Endothelial cell of umbilical vein (primary cell): ENCODE measurements at regions not wholly inside any gene's neighbourhood (a gene's known extent, or its start where the extent isn't known, plus 50 kb on each side); places are given as distances from the start of the nearest gene placed in this dataset.

Source experiments
- BruUV-seq: library from RNA; stranded (reverse); fragments of 400-500 nt; replicated peaks from 2 replicates; lab custom pipeline; 2021; lab: Mats Ljungman, UMichigan
- CTCF ChIA-PET: fragments of 300-600, 350-600 bp; sonication (Branson Sonifier 250); formaldehyde crosslinking; loops from one replicate; lab custom pipeline; 2021; ENCODE audit warnings: antibody characterized with exemption, inconsistent platforms; lab: Charles Lee
- POLR2A ChIA-PET: fragments of 300-600, 350-600 bp; sonication (Branson Sonifier 250); formaldehyde crosslinking; loops from one replicate; lab custom pipeline; 2021; ENCODE audit warnings: antibody characterized with exemption, inconsistent platforms; lab: Charles Lee
- DNase-seq: peaks from one replicate; pipeline ENCODE4 v3.0.0-alpha.2; 2011; ENCODE audit warnings: low read depth, low spot score
- FAIRE-seq: peaks from 2 replicates; lab custom pipeline; 2011; peaks lifted over from hg19 to GRCh38; lab: Jason Lieb, UNC
- H2AFZ ChIP-seq: 2 replicates; pipeline ENCODE4 v1.6.0; 2012; ENCODE audit warnings: low read depth, low read length, control low read depth, inconsistent platforms
- H3K27ac ChIP-seq: 2 replicates; pipeline ENCODE4 v1.5.1; 2011; ENCODE audit warnings: low read depth, mild to moderate bottlenecking, control low read depth, low read length, moderate library complexity; ENCODE audit not compliant: insufficient read depth
- H3K27me3 ChIP-seq, 2 experiments: 2 replicates each; pipeline versions ENCODE4 v1.6.0 to v1.6.1; 2011; ENCODE audit warnings: low read length in 2 of 2, mixed read lengths in 1 of 2; ENCODE audit not compliant: control insufficient read depth in 2 of 2, insufficient read depth in 2 of 2
- H3K36me3 ChIP-seq, 2 experiments: 2 replicates in 1 of 2; 3 replicates in 1 of 2; pipeline ENCODE4 v1.5.1; 2011; ENCODE audit warnings: low read length in 2 of 2, mild to moderate bottlenecking in 1 of 2, moderate library complexity in 1 of 2; ENCODE audit not compliant: control insufficient read depth in 2 of 2, insufficient read depth in 2 of 2; ENCODE audit errors: extremely low read depth in 1 of 2
- H3K4me1 ChIP-seq: 3 replicates; pipeline ENCODE4 v1.5.1; 2011; ENCODE audit warnings: mild to moderate bottlenecking, low read length; ENCODE audit not compliant: control insufficient read depth, insufficient read depth; ENCODE audit errors: extremely low read depth
- H3K4me2 ChIP-seq: 2 replicates; pipeline ENCODE4 v1.6.1; 2011; ENCODE audit warnings: low read length, control low read depth, mixed read lengths; ENCODE audit not compliant: insufficient read depth
- H3K4me3 ChIP-seq, 3 experiments: fragments of 200-600 bp in 1 of 3; sonication (generic), shearing (Covaris generic) in 1 of 3; replicated peaks in 1 of 3; 2 replicates each; pipeline ENCODE4 v1.5.1; 2011 to 2016; ENCODE audit warnings: control low read depth in 3 of 3, low read length in 3 of 3, mild to moderate bottlenecking in 2 of 3, inconsistent platforms in 1 of 3, low read depth in 1 of 3, moderate library complexity in 1 of 3; ENCODE audit not compliant: insufficient read depth in 1 of 3
- H3K79me2 ChIP-seq: 2 replicates; pipeline ENCODE4 v1.6.0; 2012; ENCODE audit warnings: low read length, inconsistent platforms; ENCODE audit not compliant: control insufficient read depth, insufficient read depth
- H3K9ac ChIP-seq: replicated peaks from 2 replicates; pipeline ENCODE3; 2011; ENCODE audit warnings: low read length, control low read depth; ENCODE audit not compliant: insufficient read depth; ENCODE audit errors: extremely low read depth
- H3K9me1 ChIP-seq: replicated peaks from 3 replicates; pipeline ENCODE4 v1.6.0; 2011; ENCODE audit warnings: mild to moderate bottlenecking, low read length; ENCODE audit not compliant: control insufficient read depth, insufficient read depth; ENCODE audit errors: extremely low read depth
- H3K9me3 ChIP-seq: replicated peaks from 2 replicates; pipeline ENCODE4 v1.5.1; 2012; ENCODE audit warnings: low read length, inconsistent platforms; ENCODE audit not compliant: control insufficient read depth, insufficient read depth
- H4K20me1 ChIP-seq: replicated peaks from 2 replicates; pipeline ENCODE3; 2011; ENCODE audit warnings: mild to moderate bottlenecking, low read length; ENCODE audit not compliant: control insufficient read depth, insufficient read depth; ENCODE audit errors: extremely low read depth
- EZH2 ChIP-seq: IDR thresholded peaks from 2 replicates; pipeline ENCODE4 v1.6.1; 2012; ENCODE audit warnings: borderline replicate concordance, low read depth, mild to moderate bottlenecking, moderate library complexity, low read length, inconsistent platforms; ENCODE audit not compliant: severe bottlenecking
- FOS ChIP-seq: IDR thresholded peaks from 2 replicates; pipeline ENCODE4 v1.6.1; 2011; ENCODE audit warnings: mild to moderate bottlenecking, low read length, moderate library complexity, borderline replicate concordance; ENCODE audit not compliant: insufficient read depth
- GATA2 ChIP-seq: IDR thresholded peaks from 2 replicates; pipeline ENCODE4 v1.7.0; 2011; ENCODE audit warnings: low read depth, mild to moderate bottlenecking, moderate library complexity, mixed read lengths, low read length; ENCODE audit not compliant: insufficient read length, insufficient read depth
- JUN ChIP-seq: IDR thresholded peaks from 2 replicates; pipeline ENCODE4 v1.6.1; 2011; ENCODE audit warnings: borderline replicate concordance, low read depth; ENCODE audit not compliant: insufficient read length, insufficient read depth
- MYC ChIP-seq: IDR thresholded peaks from one replicate; pipeline ENCODE4 v1.6.1; 2011; ENCODE audit warnings: mild to moderate bottlenecking, low read depth, low read length
- POLR2A ChIP-seq: IDR thresholded peaks from 2 replicates; pipeline ENCODE4 v1.6.1; 2012; ENCODE audit warnings: low read depth, mild to moderate bottlenecking, control low read depth, low read length
- POLR2AphosphoS5 ChIP-seq: IDR thresholded peaks from 2 replicates; pipeline ENCODE4 v1.6.1; 2012; ENCODE audit warnings: low read depth, mild to moderate bottlenecking, control low read depth, low read length, moderate library complexity; ENCODE audit not compliant: insufficient read depth
- dilution Hi-C: fragments of 300-500 bp; cut with MboI; formaldehyde crosslinking; loops from one replicate; pipeline ENCODE4 v1.15.0; 2019; ENCODE audit warnings: low sequenced_read_pairs; ENCODE audit not compliant: extremely low pct_ligation_motif_present
- intact Hi-C: fragments of 100-400 bp; cut with micrococcal nuclease; formaldehyde crosslinking; loops from one replicate; pipeline ENCODE4 v1.10.0; 2022
- TF ChIP-seq, protein P1 (sequence below): IDR thresholded peaks from 2 replicates; pipeline ENCODE4 v1.6.1; 2011; ENCODE audit not compliant: insufficient read depth, insufficient read length
- TF ChIP-seq, protein P2 (sequence below), 2 donors: IDR thresholded peaks; 1 replicate in 1 of 2; 2 replicates in 1 of 2; pipeline ENCODE4 v1.5.1; 2011; ENCODE audit warnings: low read length in 2 of 2, mild to moderate bottlenecking in 2 of 2, moderate library complexity in 2 of 2, control low read depth in 1 of 2, inconsistent platforms in 1 of 2, low read depth in 1 of 2; ENCODE audit not compliant: insufficient read depth in 1 of 2; ENCODE audit errors: extremely low read depth in 1 of 2

DNA sequence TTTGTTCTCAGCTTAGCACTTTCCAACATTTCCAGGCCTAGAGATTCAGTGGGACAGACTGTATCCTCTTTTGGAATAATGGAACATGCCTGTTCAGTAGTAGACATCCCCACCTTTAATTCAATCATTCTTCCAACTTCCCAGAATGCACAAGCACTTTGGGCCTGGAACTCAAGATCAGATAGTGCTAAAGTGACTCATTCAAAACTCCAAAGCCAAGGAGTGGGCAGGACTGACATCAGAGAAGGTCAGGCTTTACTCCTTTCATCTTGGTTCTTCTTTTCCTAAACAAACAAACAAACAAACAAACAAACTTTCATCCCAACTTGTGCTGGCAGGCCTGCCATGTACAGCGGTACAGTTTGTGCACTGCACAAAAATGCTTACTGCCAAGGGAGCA lies 172.0 kb downstream of the AXIN2 start:
- H3K79me2 ChIP-seq, result no peaks in the 10 kb centered on the region
- no peak overlapping the region for H3K9ac ChIP-seq
- H3K27ac ChIP-seq, result no peak overlapping the region
- no peaks in the 10 kb centered on the region for H3K9me1 ChIP-seq
- ChIA-PET POLR2A (no interaction called here), CTCF (no interaction called here)
- H2AFZ ChIP-seq, result no peak overlapping the region
- H3K9me3 ChIP-seq, result no peaks in the 10 kb centered on the region
- no peak for TF ChIP-seq MYC
- TF ChIP-seq, protein P1, sequence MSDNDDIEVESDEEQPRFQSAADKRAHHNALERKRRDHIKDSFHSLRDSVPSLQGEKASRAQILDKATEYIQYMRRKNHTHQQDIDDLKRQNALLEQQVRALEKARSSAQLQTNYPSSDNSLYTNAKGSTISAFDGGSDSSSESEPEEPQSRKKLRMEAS, result no peak
- no peak for TF ChIP-seq POLR2A
- TF ChIP-seq EZH2, result no peak
- no peak for TF ChIP-seq FOS
- no peak for TF ChIP-seq JUN
- TF ChIP-seq, protein P2, sequence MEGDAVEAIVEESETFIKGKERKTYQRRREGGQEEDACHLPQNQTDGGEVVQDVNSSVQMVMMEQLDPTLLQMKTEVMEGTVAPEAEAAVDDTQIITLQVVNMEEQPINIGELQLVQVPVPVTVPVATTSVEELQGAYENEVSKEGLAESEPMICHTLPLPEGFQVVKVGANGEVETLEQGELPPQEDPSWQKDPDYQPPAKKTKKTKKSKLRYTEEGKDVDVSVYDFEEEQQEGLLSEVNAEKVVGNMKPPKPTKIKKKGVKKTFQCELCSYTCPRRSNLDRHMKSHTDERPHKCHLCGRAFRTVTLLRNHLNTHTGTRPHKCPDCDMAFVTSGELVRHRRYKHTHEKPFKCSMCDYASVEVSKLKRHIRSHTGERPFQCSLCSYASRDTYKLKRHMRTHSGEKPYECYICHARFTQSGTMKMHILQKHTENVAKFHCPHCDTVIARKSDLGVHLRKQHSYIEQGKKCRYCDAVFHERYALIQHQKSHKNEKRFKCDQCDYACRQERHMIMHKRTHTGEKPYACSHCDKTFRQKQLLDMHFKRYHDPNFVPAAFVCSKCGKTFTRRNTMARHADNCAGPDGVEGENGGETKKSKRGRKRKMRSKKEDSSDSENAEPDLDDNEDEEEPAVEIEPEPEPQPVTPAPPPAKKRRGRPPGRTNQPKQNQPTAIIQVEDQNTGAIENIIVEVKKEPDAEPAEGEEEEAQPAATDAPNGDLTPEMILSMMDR (IDR thresholded peaks at IDR 0.05; ENCODE audit: extremely low read depth in 1 of 2, insufficient read depth in 1 of 2, low read depth in 1 of 2, low read length in 2 of 2), result no peak
- no peak for TF ChIP-seq GATA2
- TF ChIP-seq POLR2AphosphoS5, result no peak
- FAIRE-seq (no peak), DNase-seq (no peak)
- no peaks in the 10 kb centered on the region for H3K4me1 ChIP-seq
- no peak overlapping the region for H3K4me2 ChIP-seq
- no TSS peak for BruUV-seq
- dilution Hi-C loops (no loop called here), intact Hi-C loops (no loop called here)
- no peaks in the 10 kb centered on the region for H3K27me3 ChIP-seq
- no peaks in the 10 kb centered on the region for H4K20me1 ChIP-seq
- H3K36me3 ChIP-seq, result no peaks in the 10 kb centered on the region
- no peak overlapping the region for H3K4me3 ChIP-seq
